ENCODE measurements at regions not wholly inside any gene's neighbourhood (a gene's known extent, or its start where the extent isn't known, plus 50 kb on each side); places are given as distances from the start of the nearest gene placed in this dataset.
A peak's percentile ranks its signal among the peaks of the same experiment; 100 is the strongest.

DNA sequence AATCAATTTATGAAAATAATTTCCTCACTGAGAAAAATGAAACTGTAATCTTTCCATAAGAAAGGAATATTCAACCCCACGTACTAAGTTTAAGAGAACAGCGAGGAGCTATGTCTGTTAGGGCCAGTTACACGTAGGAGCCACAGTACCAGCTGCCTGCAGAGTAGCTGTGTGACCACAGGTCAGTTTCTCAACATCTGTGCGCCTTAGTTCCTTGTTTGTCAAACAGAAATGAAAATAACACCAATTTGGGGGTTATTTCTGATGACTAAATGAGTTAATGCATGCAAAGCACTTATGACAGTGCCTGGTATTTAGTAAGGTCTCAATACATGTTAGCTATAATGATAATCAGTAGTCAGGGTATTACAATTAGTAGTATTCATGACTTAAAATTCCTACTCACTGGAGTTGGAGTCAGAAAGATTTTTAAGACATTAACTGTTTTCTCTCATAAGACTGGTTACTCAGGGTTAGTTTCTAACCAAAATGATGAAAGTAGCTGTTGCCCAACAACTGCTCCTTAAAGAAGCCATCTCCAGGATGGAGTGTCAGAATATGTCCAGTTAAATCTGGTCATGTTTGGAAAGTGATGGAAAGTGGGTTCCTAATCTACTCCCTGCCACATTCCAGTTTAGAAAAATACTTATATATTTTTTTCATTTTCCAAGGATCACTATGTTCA is 85.8 kb upstream of the ZNF648 start:
- no peak for DNase-seq

DNA sequence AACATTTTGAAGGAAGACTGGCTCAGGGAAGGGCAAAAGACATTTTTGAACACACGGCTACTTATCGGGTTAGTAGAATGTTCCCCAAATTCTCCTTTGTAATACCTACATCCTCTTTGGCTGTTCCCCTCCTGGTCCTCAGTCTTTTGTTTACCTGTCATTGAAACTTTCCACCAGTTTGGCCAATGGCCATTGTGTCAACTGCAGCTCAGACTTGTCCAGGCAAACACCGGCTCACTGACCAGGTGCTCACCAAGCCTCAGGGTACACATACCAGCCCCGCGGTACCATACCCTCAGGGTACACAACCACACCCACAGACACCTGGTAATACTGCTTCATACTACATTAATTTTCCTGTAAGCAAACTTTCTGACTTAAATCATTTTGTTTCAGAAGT is 84.8 kb upstream of the ZNF648 start:
- DNase-seq, result no peak

DNA sequence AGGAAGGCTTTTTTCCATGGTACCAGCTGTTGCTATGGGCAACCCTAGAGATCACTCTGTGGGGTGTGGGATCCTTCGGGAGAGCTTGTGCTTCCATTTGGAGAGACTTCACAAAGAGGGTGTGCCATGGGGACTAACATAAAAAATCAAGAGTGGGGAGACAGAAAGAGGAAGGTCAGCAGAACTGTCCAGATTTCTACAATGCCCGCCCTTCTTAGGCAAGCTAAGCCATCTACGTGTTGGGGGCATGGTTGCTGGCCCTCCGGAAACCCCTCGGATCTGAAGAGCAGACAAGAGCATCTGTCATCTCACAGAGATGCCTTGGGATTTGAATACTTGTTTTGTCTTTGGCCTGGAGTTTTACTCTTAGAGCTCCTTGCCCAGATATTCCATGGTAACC is 83.9 kb upstream of the ZNF648 start:
- no peak for DNase-seq

DNA sequence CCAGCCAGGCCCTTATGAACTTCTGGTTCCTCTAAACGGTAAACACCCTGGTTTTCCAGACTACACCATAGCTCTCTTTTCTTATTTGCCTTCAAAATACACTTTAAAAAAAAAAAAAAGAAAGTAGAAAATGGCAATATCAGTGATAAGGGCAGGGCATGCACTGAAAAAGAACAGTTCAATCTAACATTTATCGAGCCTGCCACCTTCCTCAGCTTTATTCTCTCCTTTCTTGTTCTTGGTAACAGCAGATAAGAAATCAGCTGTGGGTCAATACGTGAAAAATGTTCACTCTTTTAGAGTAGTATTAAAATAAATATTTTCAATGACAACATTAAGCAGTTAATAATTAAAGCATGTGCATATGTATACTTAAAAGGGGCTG is 83.1 kb upstream of the ZNF648 start:
- no peak for DNase-seq

DNA sequence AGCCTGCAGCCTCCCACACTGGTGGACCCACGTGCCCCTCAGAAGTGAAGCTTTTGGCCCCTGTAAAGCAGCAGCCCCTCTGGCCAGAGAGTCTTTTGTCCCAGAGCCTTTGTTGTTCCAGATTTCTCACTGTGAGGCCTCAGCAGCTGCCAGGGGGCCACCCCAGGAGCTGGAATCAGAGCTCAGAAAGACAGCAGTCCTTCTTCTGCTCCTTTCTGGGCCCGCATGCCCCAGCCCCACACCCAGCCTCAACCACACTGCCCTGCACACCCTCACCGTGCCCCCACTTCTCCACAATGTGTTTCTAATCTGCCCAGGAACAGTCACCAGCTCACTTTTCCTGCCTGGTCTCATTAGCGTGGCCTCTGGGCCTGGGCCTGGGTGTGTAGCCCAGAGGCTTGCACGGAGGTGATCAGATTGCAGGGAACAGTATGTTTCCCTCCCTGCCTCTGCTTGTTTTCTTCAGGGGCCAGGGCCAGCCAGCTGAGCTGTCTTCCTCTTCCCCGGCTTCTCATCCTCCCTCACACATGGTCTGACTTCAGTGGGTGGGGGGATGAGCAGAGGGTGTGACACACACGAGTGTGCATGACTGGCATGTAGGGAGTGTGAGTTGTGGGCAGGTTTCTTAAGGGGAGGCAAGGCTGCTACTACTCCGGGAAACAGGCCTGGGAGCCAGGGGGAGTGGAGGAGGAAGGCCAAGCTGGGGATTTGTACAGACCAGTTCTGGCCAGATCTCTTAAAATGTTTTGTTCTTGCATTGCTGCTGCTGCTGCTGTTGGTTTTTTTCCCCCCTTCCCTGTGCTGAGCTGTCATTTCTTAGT is 82.5 kb upstream of the ZNF648 start:
- no peak for DNase-seq

DNA sequence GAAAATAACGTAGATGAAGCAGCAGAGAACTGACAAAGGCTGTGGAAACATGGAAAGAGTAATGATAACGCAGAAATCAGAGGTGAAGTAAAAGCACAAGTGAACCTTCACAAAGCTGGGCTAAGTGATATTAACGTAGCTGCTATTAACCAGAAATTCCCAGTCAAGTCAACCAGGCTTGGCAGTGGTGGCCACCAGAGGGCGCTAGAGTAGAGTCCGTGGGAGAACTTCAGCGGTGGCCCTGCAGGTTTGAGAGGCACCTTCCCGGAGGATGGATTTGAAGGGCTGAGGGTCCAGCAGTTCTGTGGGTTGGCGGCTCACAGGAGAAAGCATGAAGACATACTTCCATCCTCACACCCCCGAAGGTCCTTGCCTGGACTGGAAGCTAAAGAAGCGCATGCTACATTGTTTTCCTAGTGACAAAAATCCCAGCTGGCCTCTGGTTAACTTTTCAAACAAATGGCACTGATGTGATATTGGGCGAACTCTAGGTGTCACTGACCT is 81.7 kb upstream of the ZNF648 start:
- DNase-seq, result peak; percentile 86

DNA sequence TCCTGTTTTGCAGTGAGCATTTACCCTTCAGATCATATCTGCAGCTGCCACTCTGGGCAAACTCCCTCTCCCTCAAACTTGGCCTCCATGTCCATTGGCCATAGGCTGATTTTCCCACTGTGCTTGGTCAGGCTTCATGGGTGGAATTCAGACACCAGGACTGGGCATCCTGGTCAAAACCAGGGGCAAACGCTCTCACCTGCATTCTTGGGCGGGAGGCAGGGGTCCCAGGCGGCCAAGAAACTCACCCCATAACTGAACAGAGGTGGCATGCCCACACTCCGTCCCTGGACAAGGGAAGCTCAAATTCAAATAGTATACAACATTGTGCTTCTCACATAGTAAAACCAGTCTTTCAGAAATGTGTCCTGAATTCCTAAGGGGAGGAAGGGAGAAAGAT is 81.1 kb upstream of the ZNF648 start:
- DNase-seq, result no peak

DNA sequence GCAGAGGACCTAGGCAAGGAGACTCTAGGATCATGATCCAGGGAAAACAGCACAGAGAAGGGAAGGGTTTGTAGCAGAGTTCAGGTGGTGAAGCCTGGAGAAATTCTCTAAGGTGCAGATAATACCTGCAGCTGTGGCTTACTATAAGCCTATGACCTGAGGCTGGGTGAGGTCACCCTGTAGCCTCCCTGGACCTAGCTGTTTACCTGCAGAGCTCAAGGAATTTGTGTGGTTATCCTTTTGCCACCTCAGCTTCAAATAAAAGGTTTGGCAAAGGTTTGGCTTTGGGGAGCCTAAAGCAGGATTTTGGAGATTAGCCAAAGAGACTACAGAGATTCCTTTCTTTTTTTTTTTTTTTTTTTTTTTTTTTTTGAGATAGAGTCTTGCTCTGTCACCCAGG is 79.5 kb upstream of the ZNF648 start:
- DNase-seq, result no peak

DNA sequence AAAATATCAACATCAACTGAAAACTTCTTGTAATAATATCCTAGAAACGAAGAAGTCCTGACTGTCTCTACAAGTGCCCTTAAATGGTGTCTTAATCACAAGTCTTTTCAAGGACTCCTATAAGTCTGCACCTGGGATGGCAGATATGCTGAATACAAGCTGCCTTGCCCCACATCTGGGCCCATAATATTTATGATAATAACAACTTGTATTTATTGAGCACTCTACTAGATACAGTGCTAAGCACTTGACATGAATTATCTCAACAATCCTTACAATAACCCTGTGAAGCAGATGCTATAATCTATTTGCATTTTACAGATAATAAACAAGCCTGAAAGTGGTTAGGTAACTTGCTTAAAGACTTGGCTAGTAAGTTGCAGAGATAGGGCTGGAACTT is 78.0 kb upstream of the ZNF648 start:
- DNase-seq, result no peak

DNA sequence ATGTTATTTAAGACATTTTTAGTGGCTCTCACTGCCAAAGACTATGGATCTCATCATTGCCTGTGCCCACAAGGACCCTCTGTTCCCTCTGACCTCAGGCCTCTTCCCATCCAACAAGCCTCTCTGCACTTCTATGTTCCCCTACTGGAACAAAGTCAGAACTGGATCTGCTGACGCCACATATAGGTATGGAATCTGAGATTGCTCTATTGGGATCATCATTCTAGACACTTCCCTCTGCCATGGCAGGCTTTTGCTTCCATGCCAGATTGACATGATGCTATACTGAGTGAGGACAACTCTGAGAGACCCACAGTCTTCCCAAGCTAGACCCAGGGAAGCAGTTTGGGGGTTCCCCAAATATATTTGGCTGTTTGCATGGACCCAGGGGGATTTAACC is 76.0 kb upstream of the ZNF648 start:
- DNase-seq, result no peak

DNA sequence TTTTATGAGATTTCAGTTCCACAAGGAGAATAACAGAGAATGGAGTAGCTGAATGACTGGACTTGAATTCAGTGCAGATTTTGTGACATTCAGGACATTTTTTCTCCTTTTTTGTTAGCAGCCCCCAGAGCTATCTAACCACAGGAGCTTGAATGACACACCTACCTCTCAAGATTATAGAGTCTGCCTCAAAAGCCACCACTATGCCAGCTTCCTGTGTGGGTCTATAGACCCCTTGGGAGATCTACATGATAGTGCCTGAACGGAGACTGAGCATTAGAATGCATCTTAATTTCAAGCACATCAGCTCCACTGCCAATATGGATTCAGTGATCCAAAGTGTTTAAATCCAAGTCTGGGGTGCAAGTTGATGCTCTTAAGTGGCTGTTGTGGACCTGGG is 74.4 kb upstream of the ZNF648 start:
- no peak for DNase-seq

DNA sequence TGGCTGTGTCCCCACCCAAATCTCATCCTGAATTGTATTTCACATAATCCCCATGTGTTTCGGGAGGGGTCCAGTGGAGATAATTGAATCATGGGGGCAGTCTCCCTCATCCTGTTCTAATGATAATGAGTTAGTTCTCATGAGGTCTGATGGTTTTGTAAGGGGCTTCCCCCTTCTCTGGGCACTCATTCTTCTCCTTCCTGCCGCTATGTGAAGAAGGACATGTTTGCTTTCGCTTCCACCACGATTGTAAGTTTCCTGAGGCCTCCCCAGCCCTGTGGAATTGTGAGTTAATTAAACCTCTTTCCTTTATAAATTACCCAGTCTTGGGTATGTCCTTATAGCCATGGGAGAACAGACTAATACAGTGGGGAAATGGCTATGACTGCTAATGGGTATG is 72.7 kb upstream of the ZNF648 start:
- DNase-seq, result no peak

DNA sequence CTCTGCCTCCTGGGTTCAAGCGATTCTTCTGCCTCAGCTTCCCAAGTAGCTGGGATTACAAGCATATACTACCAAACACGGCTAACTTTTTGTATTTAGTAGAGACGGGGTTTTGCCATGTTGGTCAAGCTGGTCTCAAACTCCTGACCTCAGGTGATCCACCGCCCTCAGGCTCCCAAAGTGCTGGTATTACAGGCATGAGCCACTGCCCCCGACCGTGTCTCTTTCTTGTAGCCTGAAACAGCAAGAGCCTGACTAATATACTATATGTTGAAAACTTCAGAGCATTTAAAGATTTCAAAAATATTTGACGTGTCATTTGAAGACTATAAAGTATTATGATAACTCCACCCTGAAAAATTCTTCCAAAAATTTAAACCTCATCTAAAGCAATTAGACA is 71.7 kb upstream of the ZNF648 start:
- no peak for DNase-seq

DNA sequence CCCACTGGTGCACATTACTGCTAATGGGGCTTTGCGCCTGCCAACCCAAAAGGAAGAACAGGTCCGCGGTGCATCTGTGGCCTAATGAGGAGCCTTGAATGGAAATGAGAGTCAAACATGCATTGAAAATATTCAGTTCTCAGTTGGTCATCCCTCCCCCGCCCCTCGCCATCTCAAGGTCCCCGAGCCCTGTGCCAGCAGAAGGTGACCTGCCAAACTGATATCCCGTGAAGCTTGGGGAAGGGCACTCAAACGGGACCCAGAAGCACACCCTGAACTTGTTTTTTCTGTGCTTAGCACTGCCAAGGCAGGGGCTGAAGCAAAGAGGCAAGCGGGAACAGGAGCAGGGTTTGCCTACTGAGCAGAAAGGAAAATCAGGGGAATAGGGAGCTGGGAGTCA is 67.9 kb upstream of the ZNF648 start:
- DNase-seq, result no peak

DNA sequence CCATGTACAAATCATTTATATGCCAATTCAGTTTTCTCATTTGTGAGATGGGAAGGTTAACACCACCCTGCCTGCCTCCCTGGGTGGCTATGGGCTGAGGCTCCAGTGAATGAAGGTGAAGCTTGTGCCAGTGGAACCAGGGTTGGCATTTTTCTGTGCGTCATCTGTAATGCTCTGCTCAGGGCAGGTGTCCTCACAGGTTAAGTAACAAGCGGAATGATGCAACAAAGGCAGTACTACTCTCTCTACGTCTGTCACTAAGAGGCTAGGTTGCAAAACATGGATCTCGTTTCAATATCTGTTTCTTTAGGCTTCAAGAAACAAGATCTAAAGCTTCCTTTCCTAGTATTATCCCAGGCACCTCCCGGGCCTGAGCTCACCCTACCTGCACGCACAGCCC is 67.0 kb upstream of the ZNF648 start:
- DNase-seq, result no peak

DNA sequence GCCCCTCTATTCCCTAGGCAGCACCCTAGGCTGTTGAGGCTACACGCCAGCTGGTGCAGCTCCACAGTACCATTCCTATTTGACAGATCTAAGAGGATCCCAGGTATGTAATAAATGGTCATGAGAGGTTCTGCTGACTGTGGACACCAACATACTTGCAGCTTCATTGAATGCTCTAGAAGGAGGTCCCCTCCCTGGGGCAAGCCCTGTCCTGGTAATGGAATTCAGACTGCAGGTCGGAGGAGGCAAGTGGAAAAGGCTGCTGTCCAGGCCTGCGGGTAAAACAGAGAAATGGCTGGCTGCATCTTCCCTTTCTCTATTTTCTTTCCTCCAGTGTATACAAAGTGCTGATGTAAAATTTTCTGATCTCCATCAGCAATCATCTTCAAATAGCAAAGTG is 66.1 kb upstream of the ZNF648 start:
- DNase-seq, result no peak

DNA sequence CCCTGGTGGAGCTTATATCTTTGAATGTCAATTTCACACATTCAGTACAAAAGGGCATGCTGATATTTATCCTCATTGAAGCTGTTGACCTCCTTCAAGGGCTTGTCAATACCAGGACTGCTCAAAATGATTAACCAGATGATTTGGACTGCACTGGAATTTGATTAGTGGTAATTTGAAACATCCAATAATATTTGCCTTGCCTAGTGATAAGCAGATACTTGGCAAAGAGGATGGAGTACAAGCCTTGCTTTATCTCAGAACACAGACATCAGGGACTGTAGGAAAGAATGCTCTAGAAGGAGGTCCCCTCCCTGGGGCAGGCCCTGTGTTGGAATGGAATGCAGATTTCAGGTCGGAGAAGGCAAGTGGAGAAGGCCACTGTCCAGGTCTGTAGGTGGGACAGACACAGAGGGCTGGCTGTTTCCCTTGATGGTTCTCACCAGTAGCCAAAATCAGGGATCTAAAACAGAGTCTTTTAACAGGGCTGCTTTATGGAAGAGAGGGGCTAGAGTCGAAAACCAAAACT is 64.8 kb upstream of the ZNF648 start:
- DNase-seq, result no peak

DNA sequence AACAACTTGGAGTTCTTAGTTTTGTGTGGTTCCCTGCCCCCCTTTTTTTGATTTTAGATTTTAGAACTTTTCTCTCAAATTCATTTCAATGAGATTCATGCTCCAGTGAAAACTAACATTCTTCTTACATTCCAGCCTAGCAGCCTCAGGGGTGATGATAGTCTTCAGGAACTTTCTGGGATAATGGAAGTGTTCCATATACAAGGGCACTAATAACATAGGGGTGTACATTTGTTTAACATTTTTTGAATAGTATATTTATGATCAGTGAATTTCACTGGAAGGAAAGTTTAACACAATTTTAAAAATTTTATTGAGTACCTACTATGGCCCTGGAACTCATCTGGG is 61.4 kb upstream of the ZNF648 start:
- no peak for DNase-seq

DNA sequence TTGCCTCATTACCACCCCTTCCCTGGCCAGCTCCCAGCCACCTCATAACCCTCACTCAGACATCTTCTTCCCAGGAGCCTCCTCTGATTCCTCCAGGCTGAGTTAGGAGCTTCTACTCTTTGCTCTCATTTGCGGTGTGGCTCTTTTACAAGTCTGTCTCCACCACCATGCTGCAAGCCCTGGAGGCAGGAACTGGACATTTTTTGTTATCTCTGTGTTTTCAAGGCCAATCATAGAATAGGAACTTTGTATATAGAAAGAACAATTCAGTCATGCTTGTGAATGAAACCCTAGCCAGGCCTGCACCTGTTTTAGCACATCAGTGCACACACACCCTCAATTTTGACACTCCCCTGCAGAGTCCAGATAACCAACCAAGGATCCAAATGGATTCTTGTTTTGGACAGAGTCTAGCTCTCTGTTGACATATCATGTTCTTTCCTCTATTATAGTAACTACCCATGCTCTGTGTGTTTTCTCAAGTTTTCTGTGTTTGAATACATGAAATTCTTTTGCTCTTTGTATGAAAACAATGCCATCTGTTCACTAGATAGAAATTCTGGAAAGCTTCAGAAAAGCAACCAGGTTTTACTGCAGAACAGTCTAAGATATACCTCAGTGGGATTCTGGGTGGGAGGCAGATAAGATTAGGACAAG is 60.9 kb upstream of the ZNF648 start:
- no peak for DNase-seq

DNA sequence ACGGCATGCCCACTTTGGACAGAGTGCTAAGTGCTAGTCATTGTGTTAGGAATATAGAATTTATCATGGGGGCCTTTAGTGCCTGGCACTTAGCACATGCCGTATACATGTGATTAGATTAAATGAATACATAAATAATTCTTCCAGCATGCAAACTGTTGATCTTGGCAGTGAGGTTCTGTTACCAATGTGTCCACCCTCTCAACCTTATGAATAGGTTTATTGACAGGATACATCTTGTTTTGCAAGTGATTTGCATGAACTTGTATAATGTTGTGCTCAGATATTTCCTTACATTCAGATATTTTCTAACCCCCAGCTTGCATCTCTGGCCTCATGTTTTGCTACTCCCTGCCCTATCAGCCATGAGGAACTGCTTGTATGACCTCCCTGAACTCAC is 60.3 kb upstream of the ZNF648 start:
- DNase-seq, result no peak

DNA sequence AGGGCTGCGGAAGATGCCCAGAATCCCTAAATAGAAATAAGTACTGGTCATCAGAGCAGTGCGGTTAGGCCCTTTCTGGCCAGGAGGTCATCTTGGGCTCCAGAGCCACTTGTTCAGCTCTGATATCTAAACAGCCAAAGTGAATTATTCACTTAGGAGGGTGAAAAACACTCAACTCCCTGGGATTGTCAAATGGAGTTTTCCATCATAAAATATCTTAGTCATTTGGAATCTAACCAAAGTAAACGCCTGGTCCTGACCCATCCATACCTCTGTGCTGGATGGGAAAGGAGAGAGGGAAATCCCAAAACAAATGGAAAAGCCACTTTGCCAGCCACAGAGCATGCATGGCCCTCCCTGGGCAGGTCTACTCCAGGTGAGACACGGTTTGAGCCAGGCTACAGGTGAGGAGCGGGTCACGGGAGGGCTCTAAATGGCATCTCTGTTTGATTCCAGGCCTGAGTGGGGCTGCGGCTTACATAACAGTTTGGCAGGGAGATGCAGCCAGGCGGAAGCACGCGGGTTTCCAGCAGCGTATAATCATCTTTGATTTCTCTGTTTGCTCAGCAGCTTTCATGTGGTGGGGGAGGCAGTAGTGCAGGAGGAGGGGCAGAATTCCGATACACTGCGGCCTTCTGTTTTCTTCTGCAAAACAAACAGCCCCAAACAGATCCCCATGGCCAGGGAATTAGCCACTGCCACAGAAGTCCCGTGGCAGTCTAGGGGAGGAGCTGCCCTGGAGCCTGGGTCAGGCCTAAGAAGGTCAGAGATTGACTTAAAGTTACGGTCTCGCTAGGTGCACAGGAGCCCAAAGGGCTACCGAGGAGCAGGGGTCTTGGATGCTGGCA is 59.1 kb upstream of the ZNF648 start:
- DNase-seq, result no peak

DNA sequence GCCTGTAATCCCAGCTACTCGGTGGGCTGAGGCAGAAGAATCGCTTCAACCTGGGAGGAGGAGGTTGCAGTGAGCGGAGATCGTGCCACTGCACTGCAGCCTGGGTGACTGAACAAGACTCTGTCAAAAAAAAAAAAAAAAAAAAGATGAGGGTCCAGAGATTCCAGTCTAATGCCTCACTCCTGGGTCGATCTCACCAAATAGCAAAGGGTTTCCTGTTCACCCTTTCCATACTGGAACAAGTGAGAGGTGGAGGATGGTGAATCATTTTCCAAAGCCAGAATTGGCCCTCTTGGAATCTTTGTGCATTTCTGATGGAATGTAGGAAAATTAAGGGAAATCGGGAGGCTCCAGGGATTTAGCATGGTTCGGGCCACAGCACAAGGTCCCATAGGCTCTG is 58.1 kb upstream of the ZNF648 start:
- no peak for DNase-seq

DNA sequence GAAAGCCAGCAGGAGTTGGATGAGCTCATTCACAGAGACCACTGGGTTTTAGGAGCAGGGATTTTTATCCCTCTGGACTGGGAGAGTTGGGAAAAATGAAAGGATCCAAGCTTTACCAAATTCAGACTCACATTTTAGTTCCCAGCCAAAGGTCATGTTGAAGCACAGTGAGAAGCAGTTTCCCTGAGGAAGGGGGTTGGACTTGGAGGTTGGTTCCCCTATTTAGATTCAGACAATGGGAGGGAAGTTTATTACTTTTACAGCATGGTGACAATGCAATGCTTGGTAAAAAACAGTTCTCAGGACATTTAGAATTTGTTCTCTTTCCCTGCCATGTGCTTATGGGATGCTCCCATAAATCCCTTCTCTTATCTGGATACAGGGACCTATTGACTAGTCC is 57.3 kb upstream of the ZNF648 start:
- no peak for DNase-seq
